ENCODE measurements at regions not wholly inside any gene's neighbourhood (a gene's known extent, or its start where the extent isn't known, plus 50 kb on each side); places are given as distances from the start of the nearest gene placed in this dataset.

DNA sequence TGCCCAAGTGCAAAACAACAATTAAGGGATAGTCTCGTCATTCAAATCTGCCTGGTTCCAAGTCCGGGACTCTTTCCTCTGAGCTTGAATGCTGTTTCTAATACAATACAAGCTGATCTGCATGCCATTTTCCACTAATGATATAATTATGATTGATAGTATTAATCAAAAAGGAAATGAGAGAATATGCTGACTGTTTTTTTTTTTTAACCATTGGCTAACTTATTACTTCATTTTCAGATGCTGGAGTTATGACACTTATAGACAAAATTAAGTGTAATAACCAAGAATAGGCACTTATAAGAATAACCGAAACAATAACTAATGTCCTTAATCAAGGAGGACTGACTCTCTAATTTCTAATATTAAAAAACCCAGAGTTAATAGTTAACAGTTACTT, 343.6 kb downstream of the LPIN1 start:
- DNase-seq = no peak

DNA sequence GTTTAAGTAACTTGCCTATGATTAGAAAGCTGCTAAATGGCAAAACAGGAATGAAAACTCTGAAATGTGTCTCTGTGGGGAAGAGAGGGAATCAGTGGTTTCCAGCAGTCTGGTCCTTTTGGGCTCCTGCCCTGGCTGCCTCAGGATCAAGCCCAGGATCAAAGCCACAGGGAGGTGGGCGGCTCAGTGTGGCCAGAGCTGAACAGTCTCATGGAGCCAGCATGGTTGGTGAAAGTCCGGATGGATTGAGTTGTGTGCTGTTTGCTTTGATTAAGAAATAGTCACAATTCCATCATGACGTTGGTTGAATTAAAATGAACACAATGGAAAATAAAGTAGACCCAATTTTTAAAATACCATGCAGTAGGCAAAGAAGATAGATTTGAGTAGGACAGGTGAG, 344.2 kb downstream of the LPIN1 start:
- DNase-seq = no peak

DNA sequence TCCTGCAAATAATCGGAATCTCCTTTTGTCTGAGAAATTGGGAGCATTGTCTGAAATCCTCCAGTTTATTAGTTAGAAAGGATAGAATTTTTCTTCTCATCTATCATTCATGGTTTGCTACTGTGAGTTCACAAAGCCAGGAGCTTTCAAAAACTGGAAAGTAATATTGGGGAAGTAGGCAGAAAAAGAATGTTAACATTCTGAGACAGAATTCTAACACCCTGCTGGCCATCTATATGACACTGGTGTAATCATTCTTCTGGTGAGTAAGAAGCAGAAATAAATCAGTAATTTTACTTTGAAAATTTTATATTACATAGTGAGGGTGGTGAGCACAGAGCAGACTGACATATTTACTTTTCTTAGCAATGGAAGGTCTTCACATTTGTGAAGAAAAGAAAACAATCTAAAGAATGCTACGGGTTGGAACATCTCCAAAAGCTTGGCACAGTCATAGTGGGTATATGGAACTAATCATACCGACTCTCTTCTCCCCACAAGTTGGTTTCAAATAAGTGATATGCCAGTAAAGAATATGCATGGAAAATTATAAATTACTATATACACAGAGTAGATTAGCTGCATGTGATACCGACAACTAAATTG, 344.9 kb downstream of the LPIN1 start:
- DNase-seq = no peak

DNA sequence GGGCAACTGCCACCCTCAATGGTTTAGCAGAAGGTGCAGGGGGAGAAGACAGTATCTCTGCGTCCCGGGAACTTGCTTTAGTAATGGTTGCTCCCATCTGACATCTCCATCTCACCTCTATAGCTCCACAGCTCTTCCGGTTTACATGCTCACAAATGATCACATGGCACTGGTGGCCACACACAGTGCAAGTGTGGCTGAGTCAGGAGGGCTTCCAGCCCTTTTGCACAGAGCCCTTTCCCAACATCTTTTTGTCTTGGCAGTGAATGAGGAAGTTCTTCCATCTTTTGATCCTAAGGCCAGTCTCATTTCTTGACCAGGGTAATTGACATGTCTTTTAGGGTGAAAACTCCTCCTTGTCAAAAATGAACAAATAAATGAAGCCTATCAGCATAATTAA, 347.7 kb downstream of the LPIN1 start:
- no peak for DNase-seq

DNA sequence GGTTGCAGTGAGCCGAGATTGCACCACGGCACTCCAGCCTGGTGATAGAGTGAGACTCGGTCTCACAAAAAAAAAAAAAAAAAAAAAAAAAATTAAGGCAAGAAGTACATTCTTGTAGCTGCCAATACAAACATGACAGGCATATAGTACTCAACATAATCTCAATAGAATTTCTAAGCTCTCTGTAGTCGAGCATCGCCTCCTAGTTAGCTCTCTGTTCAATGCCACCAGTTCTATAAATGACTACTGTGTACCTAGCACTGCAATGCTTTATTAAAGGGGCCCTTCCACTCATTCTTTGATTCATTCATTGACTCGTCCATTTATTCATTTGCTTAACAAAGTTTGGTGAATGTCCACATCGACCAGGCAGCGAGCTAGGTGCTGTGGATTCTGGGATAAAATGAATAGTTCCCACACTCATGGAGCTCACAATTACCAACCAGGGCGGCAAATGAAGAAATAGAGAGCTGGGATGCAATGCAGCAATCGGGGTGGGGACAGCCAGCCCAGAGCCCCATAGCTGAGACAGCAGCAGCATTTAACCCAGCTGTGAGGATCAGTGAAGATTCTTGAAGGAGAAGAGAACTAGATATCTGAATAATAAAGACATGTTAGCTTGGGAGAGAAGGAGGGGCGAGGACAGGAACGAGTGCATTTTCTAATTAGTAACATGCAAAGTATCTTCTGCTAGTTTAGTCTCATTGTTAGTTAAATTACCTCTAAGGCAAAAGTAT, 349.8 kb downstream of the LPIN1 start:
- DNase-seq = no peak

DNA sequence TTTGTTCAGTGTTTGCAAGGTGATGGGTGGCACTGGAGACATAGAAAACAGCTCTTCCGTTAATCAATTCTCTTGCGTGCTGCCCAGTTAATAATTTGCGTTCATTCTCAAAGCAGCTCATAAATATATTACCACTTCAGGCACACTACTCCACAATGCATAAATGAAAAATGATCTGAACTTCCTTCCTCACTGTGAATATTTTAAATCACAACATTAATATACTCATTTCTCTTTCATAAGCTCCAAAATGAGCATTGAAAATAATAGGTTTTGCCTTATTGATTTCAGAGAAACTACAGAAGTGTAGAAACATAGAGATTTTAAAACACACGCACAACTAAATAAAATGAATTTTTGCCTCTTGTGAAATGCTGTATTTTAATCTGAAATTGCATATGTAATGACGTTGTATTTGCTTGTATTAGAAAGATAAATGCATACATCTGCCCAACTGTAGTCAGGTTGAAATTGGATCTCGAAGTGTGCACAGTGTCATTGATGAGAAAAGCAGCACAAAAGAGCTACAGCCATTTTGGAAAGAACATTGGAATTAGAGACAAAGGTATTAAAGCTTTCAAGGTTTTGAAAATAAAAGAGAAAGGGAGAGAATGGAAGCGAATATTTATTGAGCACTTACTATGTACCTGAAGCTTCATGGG, 350.5 kb downstream of the LPIN1 start:
- DNase-seq = no peak

DNA sequence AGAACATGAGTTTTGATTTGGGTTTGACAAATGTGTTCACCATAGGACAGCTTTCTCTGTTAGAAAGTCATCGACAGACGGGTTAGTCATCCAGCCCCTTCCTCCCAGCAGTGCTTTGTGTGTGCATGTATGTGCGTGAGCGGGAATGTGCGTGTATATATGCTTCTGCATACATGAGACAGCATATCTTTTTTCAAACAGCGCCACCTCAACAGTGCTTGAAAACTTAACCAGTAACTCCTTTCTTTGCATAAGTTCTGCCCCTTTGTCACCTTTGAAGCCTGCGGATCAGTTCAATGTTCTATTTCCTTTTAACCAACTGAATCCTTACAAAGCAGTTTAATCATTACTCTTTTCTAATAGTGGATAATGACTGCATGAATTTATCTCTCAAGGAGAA, 351.4 kb downstream of the LPIN1 start:
- no peak for DNase-seq

DNA sequence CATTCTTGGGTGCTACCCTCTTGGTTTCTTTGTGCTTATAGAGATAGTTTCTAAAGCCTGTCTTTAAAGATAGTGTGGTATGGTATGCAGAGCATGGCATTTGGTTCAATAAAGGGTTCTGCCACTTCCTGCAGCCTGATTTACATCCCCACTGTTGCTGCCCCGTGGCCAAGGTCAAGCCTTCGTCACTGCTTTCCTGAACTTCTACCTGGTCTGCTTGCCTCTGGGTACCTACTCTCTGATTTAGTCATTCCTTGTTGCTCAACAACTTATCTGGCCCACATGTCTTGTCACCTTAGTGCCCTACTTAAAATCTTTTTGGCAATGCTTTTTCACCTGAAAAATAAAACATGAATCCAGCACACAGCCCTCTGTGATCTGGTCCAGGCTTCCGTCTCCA, 352.9 kb downstream of the LPIN1 start:
- DNase-seq = no peak

DNA sequence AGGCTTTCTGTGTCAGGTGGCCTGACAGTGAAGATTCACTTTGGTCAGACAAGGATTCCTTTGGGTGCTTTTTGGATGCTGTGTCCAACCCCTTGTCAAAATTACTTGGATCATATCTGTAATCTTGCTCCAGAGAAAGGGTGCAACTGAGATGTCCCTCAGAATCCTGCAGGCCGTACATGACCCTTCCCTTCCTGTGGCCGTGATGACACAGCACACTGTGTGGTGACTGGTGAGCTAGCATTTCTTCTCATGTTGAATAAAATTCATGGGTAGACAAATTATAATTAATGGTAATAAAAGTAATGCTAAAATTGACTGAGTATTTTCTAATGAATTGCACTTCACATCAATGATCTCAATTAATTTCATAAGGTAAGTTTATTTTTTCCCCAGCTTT, 356.2 kb downstream of the LPIN1 start:
- no peak for DNase-seq

DNA sequence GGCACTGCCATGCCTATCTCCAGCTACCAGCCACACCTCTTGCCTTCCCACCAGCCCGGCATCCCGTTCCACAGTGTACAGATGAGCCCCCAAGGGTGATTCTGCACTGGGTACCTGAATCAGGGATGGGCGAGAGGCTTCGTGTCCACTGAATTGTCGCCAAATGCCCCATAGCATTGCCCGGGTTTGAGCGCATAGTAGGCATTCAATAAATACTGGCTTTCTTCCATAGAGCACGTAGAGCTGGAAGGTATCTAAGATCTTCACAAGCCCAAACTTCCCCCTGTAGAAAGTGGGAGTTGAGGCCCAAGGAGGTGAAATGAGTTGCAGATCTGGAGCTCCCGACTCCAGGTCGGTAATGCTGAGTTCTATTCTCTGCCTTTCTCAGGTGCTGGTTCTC, 358.7 kb downstream of the LPIN1 start:
- no peak for DNase-seq

DNA sequence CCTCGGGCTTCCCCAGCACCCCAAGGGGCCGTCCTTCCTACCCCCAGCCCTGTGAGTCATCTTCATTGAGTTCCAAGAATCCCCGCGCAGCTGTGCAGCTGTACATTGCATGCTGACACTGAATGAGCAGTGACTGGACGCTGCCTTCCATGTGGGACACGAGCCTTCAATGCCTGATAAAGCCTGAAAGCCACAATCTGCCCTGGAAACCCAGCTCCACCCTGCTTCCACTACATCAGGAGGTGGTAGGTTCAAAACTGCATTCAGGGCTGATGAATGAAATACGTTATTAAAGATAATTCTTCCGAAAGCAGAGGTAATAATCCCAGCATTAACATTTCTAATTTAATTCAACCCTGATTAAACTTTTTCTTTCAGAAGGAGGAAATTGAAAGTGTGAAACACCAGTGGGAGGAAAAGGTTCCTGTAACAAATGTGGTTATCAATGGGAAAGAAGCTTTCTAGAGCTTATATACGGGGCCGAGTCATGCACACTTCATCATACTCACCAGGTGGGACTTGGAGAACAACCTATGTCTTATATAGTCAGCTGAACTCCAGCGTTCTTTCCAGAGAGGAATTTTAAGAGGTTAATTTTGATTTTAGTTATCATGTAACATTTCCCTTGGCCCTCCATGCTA, 360.1 kb downstream of the LPIN1 start:
- peak in 1 of 5 donors; percentile 40 for DNase-seq

DNA sequence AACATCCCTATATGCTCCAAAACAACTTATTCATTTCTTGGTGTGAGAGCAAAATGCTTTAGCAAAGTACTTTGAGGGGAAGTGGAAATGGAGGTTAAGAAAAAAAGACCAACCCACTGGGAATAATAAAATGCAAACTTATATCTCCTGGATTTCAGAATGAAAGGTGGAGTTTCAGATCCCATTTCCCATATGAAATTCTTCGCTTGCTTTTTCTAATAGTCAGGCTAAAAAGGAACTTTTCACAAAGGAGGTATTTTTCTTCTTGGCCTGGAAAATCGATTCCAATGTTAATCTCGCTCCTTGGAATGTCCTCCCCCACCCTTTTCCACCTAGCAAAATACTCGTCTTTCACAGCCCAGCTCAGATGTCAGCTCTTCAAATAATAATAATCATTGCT, 360.9 kb downstream of the LPIN1 start:
- no peak for DNase-seq

DNA sequence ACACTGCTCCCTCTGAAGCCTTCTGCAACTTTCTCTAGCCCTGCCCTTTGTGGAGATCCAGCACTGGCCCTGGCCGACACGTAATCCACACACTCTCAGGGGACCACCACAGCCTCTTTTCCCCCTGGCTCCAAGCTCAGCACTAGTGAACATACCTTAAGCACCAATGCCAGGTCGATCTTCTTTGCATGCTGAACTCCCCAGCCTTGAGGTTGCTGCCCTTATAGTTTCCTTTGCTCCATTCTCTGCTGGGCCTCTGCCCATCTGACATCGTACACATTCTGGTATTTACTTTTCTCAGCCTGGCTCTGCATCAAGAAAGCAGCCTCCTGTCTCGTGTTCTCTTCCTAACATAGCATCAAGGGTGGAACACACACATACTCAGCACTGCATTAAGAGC, 361.5 kb downstream of the LPIN1 start:
- DNase-seq = no peak

DNA sequence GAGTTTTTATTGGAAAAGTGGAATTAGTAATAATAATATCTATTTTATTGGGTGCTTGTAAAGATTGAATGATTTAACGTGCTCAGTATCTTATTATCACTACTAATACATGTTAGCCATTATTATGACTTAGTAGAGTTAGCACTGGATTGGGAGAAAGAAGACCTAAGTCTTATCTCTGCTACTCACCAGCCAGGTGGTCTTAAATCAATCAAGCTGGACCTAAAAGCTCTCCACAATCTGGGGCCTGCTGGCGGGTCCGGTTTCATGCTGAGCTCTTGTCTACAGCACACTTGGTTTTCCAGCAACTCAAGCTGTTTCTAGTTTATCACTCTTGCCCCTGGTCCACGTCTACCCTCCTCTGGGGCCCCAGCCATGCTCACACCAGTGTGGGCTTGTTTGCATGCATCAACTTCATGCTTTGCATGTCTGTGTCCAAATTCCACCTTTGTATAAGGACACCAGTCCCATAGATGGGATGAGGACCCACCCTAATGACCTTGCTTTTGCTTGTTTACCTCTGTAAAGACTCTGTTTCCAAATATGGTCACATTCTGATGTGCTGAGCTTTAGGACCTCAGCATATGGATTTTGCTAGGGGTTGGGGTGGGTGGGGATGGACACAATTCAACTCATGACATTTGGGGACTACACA, 363.1 kb downstream of the LPIN1 start:
- no peak for DNase-seq

DNA sequence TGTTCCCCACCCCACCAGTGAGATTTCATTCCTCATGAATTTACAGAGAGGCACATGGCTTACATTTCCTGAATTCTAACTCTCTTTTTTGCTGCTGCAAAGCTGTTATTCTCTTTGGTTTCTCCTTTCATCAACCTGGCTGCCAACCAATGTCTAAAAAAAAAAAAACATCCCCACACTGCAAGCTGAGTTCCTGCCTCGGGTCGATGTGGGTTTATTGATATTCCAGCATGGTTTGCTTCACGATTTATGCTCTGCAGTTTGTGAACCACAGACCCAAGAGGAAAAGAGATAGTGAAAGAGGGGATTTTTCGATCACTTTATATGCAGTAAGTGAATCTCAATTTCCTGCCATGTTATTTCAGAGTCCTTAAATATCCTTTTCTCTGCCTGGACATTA, 363.6 kb downstream of the LPIN1 start:
- no peak for DNase-seq

DNA sequence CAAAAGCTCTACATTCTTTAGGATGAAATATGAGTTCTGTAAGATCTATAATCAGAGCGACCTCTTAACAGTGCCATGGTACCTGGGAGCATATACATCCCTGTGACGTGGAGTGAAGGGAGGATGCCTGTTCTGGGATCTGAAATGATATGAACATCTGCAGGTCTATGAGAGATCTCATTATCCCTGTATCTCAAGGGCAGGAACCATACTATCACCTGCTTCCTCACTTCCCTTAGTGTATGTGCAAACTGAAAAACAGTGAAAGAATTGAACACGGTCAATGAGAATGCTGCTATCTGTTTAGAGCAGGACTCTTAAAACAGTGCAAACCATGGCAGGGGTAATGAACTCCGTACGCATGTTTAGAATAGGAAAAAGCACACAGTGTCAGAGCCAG, 364.0 kb downstream of the LPIN1 start:
- DNase-seq = no peak

DNA sequence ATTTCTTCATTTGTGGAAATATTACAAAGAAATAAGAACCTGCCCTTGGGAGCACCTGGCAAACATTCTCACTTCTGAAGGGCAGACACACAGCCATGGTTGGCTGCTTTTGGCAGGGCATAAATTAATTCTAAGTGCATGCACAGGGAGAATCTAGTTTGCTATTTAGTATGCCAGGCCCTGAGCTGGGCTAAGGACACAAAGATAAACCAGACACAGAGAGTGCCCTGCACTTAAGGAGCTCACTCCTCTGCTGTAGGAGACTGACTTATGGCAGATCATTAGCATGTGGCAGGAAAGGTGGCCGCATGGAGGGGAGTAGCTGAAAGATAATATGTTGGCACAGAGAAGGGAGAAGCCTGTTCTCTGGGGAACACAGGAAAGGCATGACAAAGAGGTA, 367.0 kb downstream of the LPIN1 start:
- DNase-seq = no peak

DNA sequence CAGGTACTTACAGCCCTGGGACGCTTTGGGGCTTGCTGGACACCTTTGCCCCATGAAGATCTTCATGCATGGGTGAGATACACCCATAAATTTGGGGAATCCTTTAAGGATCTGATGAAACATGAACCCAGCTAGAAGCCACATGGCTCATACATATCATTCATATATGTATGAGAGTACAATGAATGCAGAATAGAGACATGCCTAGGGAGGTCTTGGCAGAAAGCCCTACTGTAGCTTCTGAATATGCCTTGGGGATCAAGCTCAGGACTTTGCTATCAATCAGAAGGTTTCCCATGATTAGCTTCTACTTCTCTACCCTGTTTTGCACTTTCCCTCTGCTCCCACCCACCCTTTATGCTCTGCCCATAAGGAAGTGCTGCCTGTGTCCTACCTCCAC, 368.4 kb downstream of the LPIN1 start:
- DNase-seq = no peak

DNA sequence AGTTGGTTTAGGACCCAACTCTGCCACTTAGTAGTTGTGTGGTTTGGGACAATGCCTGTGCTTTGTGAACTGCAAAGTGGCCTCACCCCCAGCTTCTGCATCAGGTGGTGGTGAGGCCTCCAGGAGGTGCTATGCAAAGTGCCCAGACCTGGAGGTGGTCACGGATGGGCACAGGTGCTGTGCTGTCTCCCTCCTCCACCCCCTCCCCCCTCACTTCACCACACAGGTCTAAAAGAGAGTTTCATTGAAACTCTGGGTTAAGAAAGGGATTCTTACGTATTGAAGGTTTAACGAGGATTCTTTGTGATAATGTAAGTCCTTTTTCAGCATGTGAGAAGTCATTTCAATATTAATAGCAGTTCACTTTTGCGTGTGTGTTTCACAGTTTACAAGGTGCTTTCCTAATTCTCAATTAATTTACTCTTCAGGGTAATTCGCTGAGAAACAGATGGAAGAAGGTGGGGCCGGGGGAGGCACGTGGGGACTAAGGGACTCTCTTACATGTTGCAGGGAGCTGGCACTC, 369.9 kb downstream of the LPIN1 start:
- DNase-seq = no peak

DNA sequence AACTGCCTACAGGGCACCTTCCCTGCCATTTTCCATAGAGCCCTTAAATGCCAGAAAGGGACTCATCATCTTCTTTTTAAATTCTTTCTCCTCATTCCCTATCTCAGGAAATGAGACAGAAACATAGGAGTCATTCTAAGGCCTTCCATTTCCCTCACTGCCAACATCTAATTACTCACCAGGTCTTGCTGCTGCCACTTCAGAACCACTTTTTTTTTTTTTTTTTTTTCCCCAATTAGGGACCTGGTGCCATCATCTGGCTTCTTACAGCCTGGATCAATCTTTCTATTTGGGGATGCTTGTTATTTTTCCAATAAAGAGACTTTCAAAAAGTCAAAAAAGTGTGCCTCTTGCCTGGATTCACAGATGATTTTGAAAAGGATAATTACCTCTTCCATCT, 373.4 kb downstream of the LPIN1 start:
- no peak for DNase-seq

DNA sequence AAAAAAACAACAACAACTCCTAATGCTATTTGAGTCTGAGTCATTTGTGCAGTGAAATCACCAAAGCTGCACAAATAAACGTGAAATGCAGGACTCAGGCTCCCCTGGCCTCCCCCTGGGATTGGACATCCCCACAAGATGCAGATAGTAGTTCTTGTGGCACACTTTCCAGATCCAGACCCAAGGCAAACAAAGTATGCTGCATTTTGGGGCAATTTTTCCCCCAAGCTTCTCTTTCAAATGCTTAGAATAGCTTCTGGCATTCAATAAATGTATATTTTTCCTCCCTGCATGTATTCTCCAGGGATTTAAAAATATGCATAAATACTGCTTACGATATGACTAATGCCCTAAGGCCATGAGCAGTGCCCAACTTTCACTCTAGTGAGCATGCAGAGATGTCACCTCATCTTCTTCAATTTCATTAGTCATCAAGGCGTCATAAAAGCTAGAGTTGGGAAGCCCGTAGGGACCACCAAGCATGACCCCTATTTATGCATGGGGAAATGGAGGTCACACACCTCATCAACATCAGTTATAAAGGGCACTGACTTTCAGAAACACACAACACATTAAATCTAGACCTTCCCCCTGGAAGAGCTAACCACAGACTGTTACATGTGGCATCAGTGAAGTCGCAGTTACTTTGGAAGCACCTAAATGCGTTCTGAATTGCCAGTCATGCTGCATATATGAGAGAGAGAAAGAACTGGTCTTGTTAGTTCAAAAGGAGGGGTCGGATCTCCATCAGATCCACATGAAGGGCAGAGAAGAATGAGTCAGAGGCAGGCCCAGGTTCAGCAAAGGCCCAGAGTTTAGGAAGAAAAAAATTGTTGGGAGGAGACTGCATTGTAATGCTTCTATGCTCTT, 374.1 kb downstream of the LPIN1 start:
- DNase-seq = no peak

DNA sequence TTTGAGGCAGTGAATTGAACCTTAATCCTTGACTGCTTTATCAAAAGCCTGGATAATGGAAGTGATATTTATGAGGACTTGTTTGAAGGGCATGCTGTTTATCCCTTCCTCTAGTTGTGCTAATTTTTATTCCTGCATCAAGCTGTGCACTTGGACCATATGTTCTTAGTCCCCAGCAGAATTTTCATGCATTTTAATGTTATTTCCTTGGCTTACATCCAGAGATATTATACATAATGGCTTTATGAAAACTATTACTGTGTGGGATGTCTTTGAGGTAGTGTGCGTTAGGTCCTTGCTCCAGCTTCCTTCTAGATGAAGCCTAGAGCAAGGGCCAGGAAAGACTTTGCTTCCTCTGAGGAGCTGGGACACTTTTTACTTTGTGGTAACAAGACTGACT, 378.4 kb downstream of the LPIN1 start:
- no peak for DNase-seq
